CD14-positive monocyte (primary cell): ENCODE measurements at regions not wholly inside any gene's neighbourhood (a gene's known extent, or its start where the extent isn't known, plus 50 kb on each side); places are given as distances from the start of the nearest gene placed in this dataset.

Source experiments
- DNase-seq, 3 donors: peaks; one replicate each; pipeline ENCODE4 v3.0.0-alpha.2; 2011 to 2022
- H2AFZ ChIP-seq: 2 replicates; pipeline ENCODE4 v1.6.0; 2012; ENCODE audit warnings: mild to moderate bottlenecking, low read depth, low read length, inconsistent platforms; ENCODE audit not compliant: insufficient read depth, poor library complexity, severe bottlenecking
- H3K27ac ChIP-seq, 2 donors: 1 replicate in 1 of 2; 2 replicates in 1 of 2; pipeline ENCODE4 v1.5.1; 2012 to 2013; ENCODE audit warnings: low read length in 2 of 2, control low read depth in 1 of 2, inconsistent platforms in 1 of 2, low read depth in 1 of 2, mild to moderate bottlenecking in 1 of 2
- H3K27me3 ChIP-seq, 2 donors: one replicate each; pipeline versions ENCODE4 v1.6.0 to v1.6.1; 2011 to 2013; ENCODE audit warnings: low read length in 2 of 2; ENCODE audit not compliant: control insufficient read depth in 2 of 2, insufficient read depth in 2 of 2
- H3K36me3 ChIP-seq, 2 donors: replicated peaks in 1 of 2; 1 replicate in 1 of 2; 2 replicates in 1 of 2; pipeline versions ENCODE4 v1.5.1 to v1.6.1; 2012 to 2013; ENCODE audit warnings: low read length in 2 of 2, control low read depth in 1 of 2, inconsistent platforms in 1 of 2, mild to moderate bottlenecking in 1 of 2; ENCODE audit not compliant: insufficient read depth in 2 of 2, control insufficient read depth in 1 of 2
- H3K4me1 ChIP-seq, 2 donors: 1 replicate in 1 of 2; 2 replicates in 1 of 2; pipeline versions ENCODE4 v1.5.1 to v1.6.1; 2012 to 2013; ENCODE audit warnings: low read length in 2 of 2, control low read depth in 1 of 2, inconsistent platforms in 1 of 2, mild to moderate bottlenecking in 1 of 2, moderate library complexity in 1 of 2; ENCODE audit not compliant: insufficient read depth in 2 of 2, control insufficient read depth in 1 of 2
- H3K4me2 ChIP-seq: replicated peaks from 2 replicates; pipeline ENCODE3; 2012; ENCODE audit warnings: low read length, moderate library complexity, mild to moderate bottlenecking; ENCODE audit not compliant: poor library complexity, severe bottlenecking; ENCODE audit errors: extremely low read depth
- H3K4me3 ChIP-seq, 3 experiments: fragments of 200-600 bp in 1 of 3; sonication (generic) in 1 of 3; replicated peaks in 1 of 3; 1 replicate in 2 of 3; 2 replicates in 1 of 3; pipeline ENCODE4 v1.5.1; 2011 to 2013; ENCODE audit warnings: low read length in 3 of 3, mild to moderate bottlenecking in 3 of 3, control low read depth in 2 of 3, low read depth in 2 of 3, inconsistent platforms in 1 of 3, moderate library complexity in 1 of 3
- H3K79me2 ChIP-seq: 2 replicates; pipeline ENCODE4 v1.6.0; 2012; ENCODE audit warnings: mild to moderate bottlenecking, control low read depth, inconsistent platforms, low read length, moderate library complexity; ENCODE audit not compliant: insufficient read depth
- H3K9ac ChIP-seq: 2 replicates; pipeline ENCODE4 v1.6.0; 2017; ENCODE audit warnings: low read length, mild to moderate bottlenecking; ENCODE audit not compliant: insufficient read depth, poor library complexity, severe bottlenecking
- H3K9me3 ChIP-seq, 2 donors: replicated peaks in 1 of 2; 1 replicate in 1 of 2; 2 replicates in 1 of 2; pipeline versions ENCODE4 v1.5.1 to v1.6.1; 2012 to 2013; ENCODE audit warnings: low read length in 2 of 2, control low read depth in 1 of 2; ENCODE audit not compliant: control insufficient read depth in 1 of 2, insufficient read depth in 1 of 2
- H4K20me1 ChIP-seq: 2 replicates; pipeline ENCODE4 v1.6.0; 2012; ENCODE audit warnings: mild to moderate bottlenecking, low read length, control low read depth, moderate library complexity; ENCODE audit not compliant: insufficient read depth
- H3K27ac Mint-ChIP-seq, 7 donors: one replicate each; pipeline ENCODE4 v1.8.0; 2020; ENCODE audit warnings: mild to moderate bottlenecking in 7 of 7, mixed read lengths in 7 of 7, moderate library complexity in 6 of 7, inconsistent platforms in 2 of 7
- H3K27me3 Mint-ChIP-seq, 3 donors: one replicate each; pipeline ENCODE4 v1.8.0; 2021 to 2022; ENCODE audit warnings: low read depth in 3 of 3, mild to moderate bottlenecking in 3 of 3, mixed read lengths in 3 of 3, moderate library complexity in 3 of 3, inconsistent platforms in 1 of 3
- H3K36me3 Mint-ChIP-seq, 2 donors: one replicate each; pipeline ENCODE4 v1.8.0; 2020; ENCODE audit warnings: mixed read lengths in 2 of 2, inconsistent platforms in 1 of 2, mild to moderate bottlenecking in 1 of 2
- H3K4me1 Mint-ChIP-seq: one replicate; pipeline ENCODE4 v1.8.0; 2020; ENCODE audit warnings: mild to moderate bottlenecking, mixed read lengths
- H3K4me3 Mint-ChIP-seq, 2 donors: one replicate each; pipeline ENCODE4 v1.8.0; 2020; ENCODE audit warnings: mild to moderate bottlenecking in 2 of 2, mixed read lengths in 2 of 2, moderate library complexity in 1 of 2
- H3K9me3 Mint-ChIP-seq, 7 donors: one replicate each; pipeline ENCODE4 v1.8.0; 2020 to 2022; ENCODE audit warnings: mixed read lengths in 7 of 7, mild to moderate bottlenecking in 6 of 7, moderate library complexity in 6 of 7, inconsistent platforms in 2 of 7
- CTCF ChIP-seq: fragments of 200-600 bp; IDR thresholded peaks from one replicate; pipeline ENCODE4 v1.8.0; 2022; ENCODE audit warnings: antibody characterized with exemption, mild to moderate bottlenecking
- WGBS: methylation state at CpG from one replicate; pipeline ENCODE4 v1.1.5; 2013; ENCODE audit warnings: missing lambda C conversion rate; ENCODE audit not compliant: insufficient coverage; 5-methylcytosine and 5-hydroxymethylcytosine counted together
- intact Hi-C, 2 donors: fragments of 100-400 bp; cut with micrococcal nuclease; formaldehyde crosslinking; loops; one replicate each; pipeline versions ENCODE4 v1.15.0 to v1.15.1; 2023

- DNase-seq: no peak
- no peak overlapping the region for H2AFZ ChIP-seq
- Mint-ChIP-seq H3K27ac (no peak overlapping the region), H3K27me3 (no peaks in the 10 kb centered on the region), H3K4me3 (no peak overlapping the region), H3K4me1 (no peaks in the 10 kb centered on the region), H3K9me3 (peaks cover 0 to 7% (median 5%) of the 10 kb centered on the region in 7 donors), H3K36me3 (no peaks in the 10 kb centered on the region)
- no peak for TF ChIP-seq CTCF
- no peaks in the 10 kb centered on the region for H3K27me3 ChIP-seq
- no peaks in the 10 kb centered on the region for H3K79me2 ChIP-seq
- no peak overlapping the region for H3K27ac ChIP-seq
- H3K4me2 ChIP-seq: no peak overlapping the region
- no peaks in the 10 kb centered on the region for H3K36me3 ChIP-seq
- no peak overlapping the region for H3K4me3 ChIP-seq
- H3K9ac ChIP-seq: no peak overlapping the region
- WGBS: 91% methylated on average over 2 of the region's 2 CpGs
- no peaks in the 10 kb centered on the region for H3K9me3 ChIP-seq
- no peaks in the 10 kb centered on the region for H4K20me1 ChIP-seq
- no peaks in the 10 kb centered on the region for H3K4me1 ChIP-seq
- intact Hi-C loops: no loop called here
These were observed 411.0 kb upstream of the ACVR2A start for GRCh38 chr2:147433822-147434221.

GRCh38 chr2:147430408-147430807, 414.4 kb upstream of the ACVR2A start:
- intact Hi-C loops: no loop called here
- H3K79me2 ChIP-seq: no peaks in the 10 kb centered on the region
- Mint-ChIP-seq H3K4me3 (no peak overlapping the region), H3K36me3 (no peaks in the 10 kb centered on the region), H3K4me1 (peaks cover 4% of the 10 kb centered on the region), H3K27me3 (no peaks in the 10 kb centered on the region), H3K27ac (no peak overlapping the region), H3K9me3 (peaks cover 0 to 2% (median 0%) of the 10 kb centered on the region in 7 donors)
- H3K4me3 ChIP-seq: no peak overlapping the region
- H3K9me3 ChIP-seq: no peaks in the 10 kb centered on the region
- peaks cover 0 to 7% of the 10 kb centered on the region in 2 donors for H3K4me1 ChIP-seq
- H3K27me3 ChIP-seq: no peaks in the 10 kb centered on the region
- TF ChIP-seq CTCF: no peak
- H2AFZ ChIP-seq: no peak overlapping the region
- no peak overlapping the region for H3K27ac ChIP-seq
- H3K4me2 ChIP-seq: no peak overlapping the region
- H3K36me3 ChIP-seq: no peaks in the 10 kb centered on the region
- H3K9ac ChIP-seq: no peak overlapping the region
- H4K20me1 ChIP-seq: no peaks in the 10 kb centered on the region
- WGBS: 100% methylated on average over 1 of the region's 3 CpGs
- no peak for DNase-seq
